OCI-LY1 (cell line): ENCODE measurements at regions not wholly inside any gene's neighbourhood (a gene's known extent, or its start where the extent isn't known, plus 50 kb on each side); places are given as distances from the start of the nearest gene placed in this dataset.

Experiments
- H2AFZ ChIP-seq: fragments of 200-600 bp; sonication (generic), shearing (Covaris generic); 2 replicates; pipeline ENCODE4 v1.6.0; 2014; ENCODE audit warnings: antibody characterized with exemption, mild to moderate bottlenecking, low read length
- H3F3A ChIP-seq: fragments of 200-600 bp; sonication (generic), shearing (Covaris generic); 2 replicates; pipeline ENCODE4 v1.6.0; 2014; ENCODE audit warnings: mild to moderate bottlenecking, antibody characterized with exemption, low read length, moderate library complexity; ENCODE audit not compliant: insufficient read depth
- H3K27ac ChIP-seq: fragments of 200-600 bp; sonication (generic); 2 replicates; pipeline ENCODE4 v1.5.1; 2014; ENCODE audit warnings: low read length, mixed run types, mild to moderate bottlenecking, low read depth; ENCODE audit not compliant: poor library complexity, severe bottlenecking
- H3K27me3 ChIP-seq: fragments of 200-600 bp; sonication (generic); 2 replicates; pipeline ENCODE4 v1.6.0; 2014; ENCODE audit warnings: antibody characterized with exemption, mild to moderate bottlenecking, low read length, moderate library complexity; ENCODE audit not compliant: insufficient read depth
- H3K36me3 ChIP-seq: fragments of 200-600 bp; sonication (generic); 2 replicates; pipeline ENCODE4 v1.6.1; 2014; ENCODE audit warnings: mild to moderate bottlenecking, antibody characterized with exemption, low read length, moderate library complexity, mixed read lengths; ENCODE audit not compliant: insufficient read depth
- H3K4me1 ChIP-seq: fragments of 200-600 bp; sonication (generic); 2 replicates; pipeline ENCODE4 v1.5.1; 2014; ENCODE audit warnings: mild to moderate bottlenecking, low read length, moderate library complexity; ENCODE audit not compliant: insufficient read depth, severe bottlenecking
- H3K4me2 ChIP-seq: fragments of 200-600 bp; sonication (generic), shearing (Covaris generic); 2 replicates; pipeline ENCODE4 v1.6.1; 2014; ENCODE audit warnings: low read length
- H3K4me3 ChIP-seq: fragments of 200-600 bp; sonication (generic); 2 replicates; pipeline ENCODE4 v1.5.1; 2014; ENCODE audit warnings: low read length, low read depth, mild to moderate bottlenecking, mixed read lengths; ENCODE audit not compliant: poor library complexity, severe bottlenecking
- H3K79me2 ChIP-seq: fragments of 200-600 bp; shearing (Covaris generic); 2 replicates; pipeline ENCODE4 v1.6.1; 2016; ENCODE audit warnings: mixed run types, low read length, mixed read lengths; ENCODE audit not compliant: insufficient read depth
- H3K9ac ChIP-seq: fragments of 200-600 bp; sonication (generic), shearing (Covaris generic); 2 replicates; pipeline ENCODE4 v1.6.1; 2014; ENCODE audit warnings: mild to moderate bottlenecking, low read length, mixed read lengths
- H3K9me2 ChIP-seq: fragments of 200-600 bp; sonication (generic), shearing (Covaris generic); 2 replicates; pipeline ENCODE4 v1.6.1; 2014; ENCODE audit warnings: low read depth, mild to moderate bottlenecking, low read length, mixed read lengths
- H3K9me3 ChIP-seq: fragments of 200-600 bp; shearing (Covaris generic); 2 replicates; pipeline ENCODE4 v1.6.1; 2014; ENCODE audit warnings: low read length, mixed read lengths
- H4K20me1 ChIP-seq: fragments of 200-600 bp; sonication (generic), shearing (Covaris generic); 2 replicates; pipeline ENCODE4 v1.6.0; 2016; ENCODE audit warnings: mild to moderate bottlenecking, low read length; ENCODE audit not compliant: insufficient read depth
- EZH2 ChIP-seq: fragments of 200-600 bp; sonication (generic), shearing (Covaris generic); IDR thresholded peaks from 2 replicates; pipeline ENCODE4 v1.8.0; 2017; ENCODE audit warnings: borderline replicate concordance, mixed run types, mild to moderate bottlenecking, antibody characterized with exemption, low read length, moderate library complexity, mixed read lengths
- TF ChIP-seq, protein P1 (sequence below): fragments of 200-600 bp; sonication (generic), shearing (Covaris generic); IDR thresholded peaks from 2 replicates; pipeline ENCODE4 v1.5.1; 2017; ENCODE audit warnings: mild to moderate bottlenecking, antibody characterized with exemption, low read length, moderate library complexity, mixed read lengths

DNA sequence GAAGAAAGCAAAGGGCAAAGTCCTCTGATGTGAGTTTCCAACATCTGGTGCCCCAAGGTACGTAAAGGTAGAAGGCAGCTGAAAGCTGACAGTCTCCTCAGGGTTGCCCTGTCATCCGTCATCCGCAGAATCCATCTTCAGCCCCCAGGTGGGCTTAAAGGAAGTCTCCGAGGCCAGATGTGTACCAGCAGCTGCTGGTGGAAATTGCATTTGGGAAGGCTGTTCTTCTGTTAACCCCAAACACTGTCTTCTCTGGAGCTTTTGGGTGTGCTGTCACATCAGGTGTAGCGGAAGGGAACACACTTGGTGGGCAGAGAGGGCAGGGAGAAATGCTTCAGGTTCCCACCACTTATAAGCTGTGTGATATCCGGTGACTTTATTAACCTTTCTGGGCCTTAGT, 310.0 kb upstream of the GATB start:
- TF ChIP-seq EZH2, result no peak
- TF ChIP-seq, protein P1, sequence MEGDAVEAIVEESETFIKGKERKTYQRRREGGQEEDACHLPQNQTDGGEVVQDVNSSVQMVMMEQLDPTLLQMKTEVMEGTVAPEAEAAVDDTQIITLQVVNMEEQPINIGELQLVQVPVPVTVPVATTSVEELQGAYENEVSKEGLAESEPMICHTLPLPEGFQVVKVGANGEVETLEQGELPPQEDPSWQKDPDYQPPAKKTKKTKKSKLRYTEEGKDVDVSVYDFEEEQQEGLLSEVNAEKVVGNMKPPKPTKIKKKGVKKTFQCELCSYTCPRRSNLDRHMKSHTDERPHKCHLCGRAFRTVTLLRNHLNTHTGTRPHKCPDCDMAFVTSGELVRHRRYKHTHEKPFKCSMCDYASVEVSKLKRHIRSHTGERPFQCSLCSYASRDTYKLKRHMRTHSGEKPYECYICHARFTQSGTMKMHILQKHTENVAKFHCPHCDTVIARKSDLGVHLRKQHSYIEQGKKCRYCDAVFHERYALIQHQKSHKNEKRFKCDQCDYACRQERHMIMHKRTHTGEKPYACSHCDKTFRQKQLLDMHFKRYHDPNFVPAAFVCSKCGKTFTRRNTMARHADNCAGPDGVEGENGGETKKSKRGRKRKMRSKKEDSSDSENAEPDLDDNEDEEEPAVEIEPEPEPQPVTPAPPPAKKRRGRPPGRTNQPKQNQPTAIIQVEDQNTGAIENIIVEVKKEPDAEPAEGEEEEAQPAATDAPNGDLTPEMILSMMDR, result no peak
- Histone ChIP-seq H3K27ac (no peak overlapping the region), H3K36me3 (no peaks in the 10 kb centered on the region), H3F3A (no peaks in the 10 kb centered on the region), H3K9me3 (no peaks in the 10 kb centered on the region), H3K4me3 (no peak overlapping the region), H3K79me2 (no peaks in the 10 kb centered on the region), H4K20me1 (no peaks in the 10 kb centered on the region), H3K4me2 (no peak overlapping the region), H3K4me1 (peaks cover 39% of the 10 kb centered on the region), H3K9ac (no peak overlapping the region), H2AFZ (no peak overlapping the region), H3K9me2 (no peaks in the 10 kb centered on the region), H3K27me3 (no peaks in the 10 kb centered on the region)

DNA sequence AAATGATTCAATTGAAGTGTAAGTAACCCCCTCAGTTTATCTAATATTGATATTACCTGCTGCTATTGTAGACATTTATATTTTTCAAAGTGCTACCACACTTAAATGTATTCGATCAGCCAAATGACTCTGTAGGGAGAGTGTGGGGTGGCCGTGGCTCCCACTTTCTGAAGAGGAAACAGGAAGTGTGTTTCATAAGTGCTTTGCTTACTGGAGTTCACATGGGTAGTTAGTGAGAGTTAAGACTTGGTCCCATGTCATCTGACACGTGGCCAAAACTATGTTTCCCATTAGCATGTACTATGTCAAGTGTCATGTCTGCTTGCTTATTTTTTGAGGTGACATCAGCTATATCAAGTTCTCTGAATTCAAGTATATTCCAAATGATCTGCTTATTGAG, 308.1 kb upstream of the GATB start:
- TF ChIP-seq EZH2, result no peak
- TF ChIP-seq, protein P1, result no peak
- H3K27me3 ChIP-seq, result no peaks in the 10 kb centered on the region
- no peak overlapping the region for H2AFZ ChIP-seq

DNA sequence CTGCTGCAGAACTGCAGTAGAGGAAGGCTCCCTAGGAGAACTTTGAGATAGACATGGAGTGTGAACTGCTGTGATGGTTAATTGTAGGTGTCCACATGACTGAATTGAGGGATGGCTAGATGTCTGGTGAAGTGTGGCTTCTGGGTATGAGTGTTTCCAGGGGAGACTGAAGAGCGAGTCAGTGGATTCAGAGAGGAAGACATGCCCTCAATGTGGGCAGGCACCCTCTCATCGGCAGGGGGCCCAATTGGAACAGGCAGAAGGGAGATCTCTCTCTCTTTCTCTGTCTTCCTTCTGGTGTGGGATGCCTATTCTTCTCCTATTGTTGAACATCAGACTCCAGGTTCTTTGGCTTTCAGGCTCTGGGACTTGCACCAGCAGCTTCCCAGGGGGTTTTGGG, 304.7 kb upstream of the GATB start:
- no peaks in the 10 kb centered on the region for H3K9me2 ChIP-seq
- H3K9ac ChIP-seq, result no peak overlapping the region
- no peaks in the 10 kb centered on the region for H4K20me1 ChIP-seq
- no peak overlapping the region for H3K4me3 ChIP-seq
- no peaks in the 10 kb centered on the region for H3K9me3 ChIP-seq
- TF ChIP-seq, protein P1, result peak; percentile 27; the same call in 1 of the 2 replicates
- TF ChIP-seq EZH2, result no peak
- no peak overlapping the region for H3K27ac ChIP-seq
- no peak overlapping the region for H2AFZ ChIP-seq
- H3K36me3 ChIP-seq, result no peaks in the 10 kb centered on the region
- H3K4me2 ChIP-seq, result no peak overlapping the region
- H3K27me3 ChIP-seq, result no peaks in the 10 kb centered on the region
- no peaks in the 10 kb centered on the region for H3F3A ChIP-seq
- peaks cover 11% of the 10 kb centered on the region for H3K4me1 ChIP-seq
- H3K79me2 ChIP-seq, result no peaks in the 10 kb centered on the region

More for the DNA sequence above, 308.1 kb upstream of the GATB start:
- H3K9ac ChIP-seq, result no peak overlapping the region
- peaks cover 20% of the 10 kb centered on the region for H3K4me1 ChIP-seq
- H3K27ac ChIP-seq, result no peak overlapping the region
- no peaks in the 10 kb centered on the region for H4K20me1 ChIP-seq
- H3K36me3 ChIP-seq, result no peaks in the 10 kb centered on the region
- no peaks in the 10 kb centered on the region for H3K79me2 ChIP-seq
- no peaks in the 10 kb centered on the region for H3K9me2 ChIP-seq
- no peaks in the 10 kb centered on the region for H3K9me3 ChIP-seq
- H3K4me2 ChIP-seq, result no peak overlapping the region
- no peaks in the 10 kb centered on the region for H3F3A ChIP-seq
- H3K4me3 ChIP-seq, result no peak overlapping the region
